Testis (tissue), 2 donors: ENCODE measurements at regions not wholly inside any gene's neighbourhood (a gene's known extent, or its start where the extent isn't known, plus 50 kb on each side); places are given as distances from the start of the nearest gene placed in this dataset.

Source experiments
- DNase-seq: peaks from one replicate; pipeline ENCODE4 v3.0.0-alpha.2; 2019
- H3K27ac ChIP-seq, 2 donors: fragments of 200-600 bp; sonication (generic); one replicate each; pipeline ENCODE4 v1.5.1; 2019
- H3K27me3 ChIP-seq: fragments of 200-600 bp; sonication (generic); one replicate; pipeline ENCODE4 v1.5.1; 2019
- H3K36me3 ChIP-seq: fragments of 200-600 bp; sonication (generic); one replicate; pipeline ENCODE4 v1.5.1; 2017; ENCODE audit warnings: low read depth; ENCODE audit errors: missing control alignments
- H3K4me1 ChIP-seq: fragments of 200-600 bp; sonication (generic); one replicate; pipeline ENCODE4 v1.5.1; 2019
- H3K4me3 ChIP-seq, 2 donors: fragments of 200-600 bp; sonication (generic); one replicate each; pipeline ENCODE4 v1.5.1; 2017 to 2019
- H3K9me3 ChIP-seq: fragments of 200-600 bp; sonication (generic); one replicate; pipeline ENCODE4 v1.5.1; 2017
- POLR2A ChIP-seq: fragments of 450-650 bp; IDR thresholded peaks from one replicate; pipeline ENCODE4 v1.6.1; 2017; ENCODE audit warnings: antibody characterized with exemption, mild to moderate bottlenecking, moderate library complexity
- WGBS, 2 donors: methylation state at CpG; one replicate each; pipeline ENCODE4 v1.1.5; 2018; 5-methylcytosine and 5-hydroxymethylcytosine counted together
- intact Hi-C: fragments of 100-400 bp; cut with DNase I; formaldehyde crosslinking; loops from one replicate; pipeline ENCODE4 v1.15.1; 2023; ENCODE audit warnings: low total_unique reads
- TF ChIP-seq, protein P1 (sequence below), 3 experiments: fragments of 450-650 bp in 2 of 3; fragments of 200-600 bp in 1 of 3; sonication (generic) in 1 of 3; IDR thresholded peaks; one replicate each; pipeline ENCODE4 v1.5.1; 2016 to 2019; ENCODE audit warnings: antibody characterized with exemption in 3 of 3, mild to moderate bottlenecking in 2 of 3, moderate library complexity in 1 of 3

DNA sequence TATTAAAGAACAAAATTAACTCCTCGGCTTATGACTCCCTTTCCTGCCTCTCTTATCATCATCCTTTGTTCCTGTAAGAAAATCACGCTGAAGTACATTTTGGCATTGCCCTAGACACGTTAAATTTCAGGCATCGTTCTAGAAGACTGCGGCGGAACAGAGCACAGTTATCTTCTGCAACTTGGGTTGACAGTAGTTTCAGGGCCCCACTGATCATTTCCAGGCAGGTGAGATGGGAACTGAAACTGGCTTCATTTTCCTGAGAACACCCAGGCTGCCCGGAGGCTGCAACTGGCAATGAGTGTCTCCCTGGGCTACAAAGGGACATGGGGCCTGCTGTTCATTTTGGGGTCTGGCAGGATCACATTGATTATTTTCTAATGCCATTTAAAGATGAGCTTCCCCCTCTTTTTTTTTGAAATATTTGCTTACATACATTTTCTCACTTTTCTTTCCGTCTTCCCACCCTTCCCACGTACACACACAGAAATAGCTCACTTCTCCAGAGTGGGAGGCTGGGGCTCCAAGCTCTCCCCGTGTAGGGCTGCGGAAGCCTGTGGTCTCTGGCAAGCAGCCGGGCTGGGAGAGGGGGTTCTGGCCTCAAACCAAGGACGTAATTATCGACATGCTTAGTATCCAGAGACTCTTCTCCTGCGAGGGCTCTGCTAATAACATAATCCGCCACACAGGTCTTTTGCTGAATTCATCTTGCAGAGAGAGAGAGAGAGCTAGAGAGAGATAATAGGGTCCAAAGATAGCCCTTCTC is 267.4 kb downstream of the ABHD5 start:
- H3K27me3 ChIP-seq = no peaks in the 10 kb centered on the region

DNA sequence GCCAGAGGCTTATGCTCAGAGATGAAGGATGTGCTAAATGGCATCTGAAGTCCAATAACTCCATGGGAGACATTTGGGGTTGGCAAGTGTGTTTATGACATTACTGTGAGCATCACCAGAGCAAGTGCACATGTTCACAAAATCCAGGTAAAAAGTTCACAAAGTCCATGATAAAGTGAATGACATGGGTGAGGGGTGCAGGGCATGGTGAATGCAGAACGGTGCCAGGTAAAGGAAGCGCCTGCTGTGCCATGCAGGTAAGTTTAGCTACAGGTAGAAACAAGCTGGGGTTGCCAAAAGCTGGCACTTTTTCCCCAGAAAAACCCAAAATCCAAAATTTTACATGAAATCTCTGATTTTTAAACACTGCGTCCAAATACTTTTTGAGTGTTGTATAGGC is 268.2 kb downstream of the ABHD5 start:
- no peaks in the 10 kb centered on the region for H3K27me3 ChIP-seq
- DNase-seq = no peak
- intact Hi-C loops = no loop called here
- no peaks in the 10 kb centered on the region for H3K9me3 ChIP-seq
- H3K4me3 ChIP-seq = no peak overlapping the region
- TF ChIP-seq, protein P1, sequence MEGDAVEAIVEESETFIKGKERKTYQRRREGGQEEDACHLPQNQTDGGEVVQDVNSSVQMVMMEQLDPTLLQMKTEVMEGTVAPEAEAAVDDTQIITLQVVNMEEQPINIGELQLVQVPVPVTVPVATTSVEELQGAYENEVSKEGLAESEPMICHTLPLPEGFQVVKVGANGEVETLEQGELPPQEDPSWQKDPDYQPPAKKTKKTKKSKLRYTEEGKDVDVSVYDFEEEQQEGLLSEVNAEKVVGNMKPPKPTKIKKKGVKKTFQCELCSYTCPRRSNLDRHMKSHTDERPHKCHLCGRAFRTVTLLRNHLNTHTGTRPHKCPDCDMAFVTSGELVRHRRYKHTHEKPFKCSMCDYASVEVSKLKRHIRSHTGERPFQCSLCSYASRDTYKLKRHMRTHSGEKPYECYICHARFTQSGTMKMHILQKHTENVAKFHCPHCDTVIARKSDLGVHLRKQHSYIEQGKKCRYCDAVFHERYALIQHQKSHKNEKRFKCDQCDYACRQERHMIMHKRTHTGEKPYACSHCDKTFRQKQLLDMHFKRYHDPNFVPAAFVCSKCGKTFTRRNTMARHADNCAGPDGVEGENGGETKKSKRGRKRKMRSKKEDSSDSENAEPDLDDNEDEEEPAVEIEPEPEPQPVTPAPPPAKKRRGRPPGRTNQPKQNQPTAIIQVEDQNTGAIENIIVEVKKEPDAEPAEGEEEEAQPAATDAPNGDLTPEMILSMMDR (IDR thresholded peaks at IDR 0.05) = no peak
- no peak for TF ChIP-seq POLR2A
- no peak overlapping the region for H3K27ac ChIP-seq
- no peaks in the 10 kb centered on the region for H3K4me1 ChIP-seq
- 96 to 97% methylated on average over 3 of the region's 3 CpGs for WGBS, 2 donors
- no peaks in the 10 kb centered on the region for H3K36me3 ChIP-seq

More for the DNA sequence above, 267.4 kb downstream of the ABHD5 start:
- Histone ChIP-seq H3K36me3 (no peaks in the 10 kb centered on the region), H3K27ac (no peak overlapping the region), H3K9me3 (no peaks in the 10 kb centered on the region), H3K4me1 (no peaks in the 10 kb centered on the region), H3K4me3 (no peak overlapping the region)
- DNase-seq = no peak
- 55 to 58% methylated on average over 16 of the region's 16 CpGs for WGBS, 2 donors
- TF ChIP-seq POLR2A = no peak
- TF ChIP-seq, protein P1 (IDR thresholded peaks at IDR 0.05) = no peak
- intact Hi-C loops = no loop called here

DNA sequence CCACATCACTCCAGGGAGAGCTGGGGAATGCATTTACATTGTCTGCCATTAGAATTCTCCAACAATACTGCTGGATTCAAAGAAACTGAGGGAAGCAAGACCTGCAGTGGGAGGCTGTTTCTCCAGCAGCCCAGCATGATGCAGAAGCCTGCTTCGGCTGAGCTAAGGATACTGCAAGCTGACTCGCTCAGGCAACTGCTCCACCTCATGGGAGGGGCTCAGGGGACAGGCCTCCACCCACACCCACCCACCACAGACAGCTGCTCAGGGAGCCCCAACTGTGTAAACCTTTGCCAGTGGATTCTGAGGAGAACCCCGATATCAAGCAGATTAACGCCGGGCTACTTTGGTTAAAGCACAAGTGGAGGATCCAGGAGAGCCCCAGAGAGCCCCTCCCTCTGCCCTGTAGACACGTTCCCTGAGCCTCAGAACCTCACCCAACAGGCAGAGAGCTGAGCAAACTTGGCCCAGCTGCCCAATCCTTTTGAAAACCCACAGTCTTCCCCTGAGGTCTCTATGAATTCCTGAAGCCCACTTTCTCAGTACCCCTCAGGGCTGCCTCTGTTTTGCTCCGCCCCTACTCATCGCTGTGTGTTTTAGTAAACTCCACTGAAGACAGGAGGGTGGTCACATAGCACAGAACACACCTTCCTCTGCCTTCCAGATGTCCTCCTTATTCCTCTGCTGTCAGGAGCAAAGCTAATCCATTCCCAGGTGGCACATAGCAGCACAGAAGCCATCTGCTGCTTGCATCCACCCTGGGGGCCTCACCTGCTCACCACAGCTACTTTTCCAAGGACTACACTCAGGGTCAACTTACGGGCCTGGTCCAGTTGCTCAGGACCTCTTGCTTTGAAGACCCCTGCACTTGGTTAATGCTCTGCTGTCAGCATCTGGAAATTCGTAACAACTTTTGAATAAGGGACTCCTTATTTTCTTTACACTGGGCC is 269.0 kb downstream of the ABHD5 start:
- 84 to 89% methylated on average over 4 to 10 of the region's 10 CpGs for WGBS, 2 donors
- Histone ChIP-seq H3K27me3 (no peaks in the 10 kb centered on the region), H3K36me3 (no peaks in the 10 kb centered on the region), H3K4me1 (no peaks in the 10 kb centered on the region), H3K9me3 (no peaks in the 10 kb centered on the region), H3K27ac (no peak overlapping the region), H3K4me3 (no peak overlapping the region)
- TF ChIP-seq POLR2A = no peak
- TF ChIP-seq, protein P1 (IDR thresholded peaks at IDR 0.05) = no peak
- intact Hi-C loops = no loop called here
- DNase-seq = no peak

- H3K9me3 ChIP-seq = no peaks in the 10 kb centered on the region
- no peak overlapping the region for H3K4me3 ChIP-seq
- H3K27ac ChIP-seq = no peak overlapping the region
- H3K27me3 ChIP-seq = no peaks in the 10 kb centered on the region
- 41 to 63% methylated on average over 3 of the region's 3 CpGs for WGBS, 2 donors
- TF ChIP-seq, protein P1 (IDR thresholded peaks at IDR 0.05) = no peak
- no peak for TF ChIP-seq POLR2A
- no peaks in the 10 kb centered on the region for H3K4me1 ChIP-seq
- no peak for DNase-seq
- intact Hi-C loops = no loop called here
- H3K36me3 ChIP-seq = no peaks in the 10 kb centered on the region
Measured at GRCh38 chr3:43960448-43960840, 269.7 kb downstream of the ABHD5 start.
